ENCODE measurements at regions not wholly inside any gene's neighbourhood (a gene's known extent, or its start where the extent isn't known, plus 50 kb on each side); places are given as distances from the start of the nearest gene placed in this dataset.

- H3K36me3 Mint-ChIP-seq (ENCODE audit: low read depth), result no peaks in the 10 kb centered on the region
- H3K9me3 Mint-ChIP-seq, result no peaks in the 10 kb centered on the region
- intact Hi-C loops (cut with micrococcal nuclease), result no loop called here
- H3K4me3 Mint-ChIP-seq, result no peak overlapping the region
- H3K4me1 Mint-ChIP-seq (ENCODE audit: low read depth), result no peaks in the 10 kb centered on the region
- H3K27me3 Mint-ChIP-seq (ENCODE audit: insufficient read depth), result no peaks in the 10 kb centered on the region
- no peak for DNase-seq (ENCODE audit: low spot score)
- no peak overlapping the region for H3K27ac Mint-ChIP-seq
Measured at GRCh38 chr5:5650949-5651348, 228.5 kb downstream of the ICE1 start.

GRCh38 chr5:5650242-5650641, 227.8 kb downstream of the ICE1 start:
- Mint-ChIP-seq H3K9me3 (no peaks in the 10 kb centered on the region), H3K36me3 (ENCODE audit: low read depth) (no peaks in the 10 kb centered on the region), H3K4me3 (no peak overlapping the region), H3K4me1 (ENCODE audit: low read depth) (no peaks in the 10 kb centered on the region), H3K27me3 (ENCODE audit: insufficient read depth) (no peaks in the 10 kb centered on the region), H3K27ac (no peak overlapping the region)
- intact Hi-C loops (cut with micrococcal nuclease), result no loop called here
- DNase-seq (ENCODE audit: low spot score), result no peak

DNA sequence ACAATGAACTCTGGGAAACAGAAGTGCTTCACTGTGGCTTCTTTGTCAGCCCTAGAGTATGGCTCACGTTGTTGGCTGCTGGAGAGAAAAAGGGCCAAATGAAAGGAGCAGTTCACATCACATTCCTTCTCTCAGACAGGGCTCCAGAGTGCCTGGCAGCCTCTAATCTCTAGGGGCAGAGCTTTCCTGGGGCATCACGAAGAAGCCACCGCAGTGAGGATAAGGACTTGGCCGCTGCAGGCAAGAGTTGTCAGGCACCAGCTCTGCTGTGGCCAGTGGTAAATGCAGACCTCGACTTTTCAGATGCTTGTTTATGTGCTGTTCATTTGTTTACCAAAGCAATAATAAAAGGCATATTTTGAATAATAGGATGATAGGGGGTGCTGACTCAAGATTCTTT, 227.2 kb downstream of the ICE1 start:
- Mint-ChIP-seq H3K4me3 (no peak overlapping the region), H3K27me3 (ENCODE audit: insufficient read depth) (no peaks in the 10 kb centered on the region), H3K4me1 (ENCODE audit: low read depth) (no peaks in the 10 kb centered on the region), H3K9me3 (no peaks in the 10 kb centered on the region), H3K27ac (no peak overlapping the region), H3K36me3 (ENCODE audit: low read depth) (no peaks in the 10 kb centered on the region)
- intact Hi-C loops (cut with micrococcal nuclease), result no loop called here
- no peak for DNase-seq (ENCODE audit: low spot score)

DNA sequence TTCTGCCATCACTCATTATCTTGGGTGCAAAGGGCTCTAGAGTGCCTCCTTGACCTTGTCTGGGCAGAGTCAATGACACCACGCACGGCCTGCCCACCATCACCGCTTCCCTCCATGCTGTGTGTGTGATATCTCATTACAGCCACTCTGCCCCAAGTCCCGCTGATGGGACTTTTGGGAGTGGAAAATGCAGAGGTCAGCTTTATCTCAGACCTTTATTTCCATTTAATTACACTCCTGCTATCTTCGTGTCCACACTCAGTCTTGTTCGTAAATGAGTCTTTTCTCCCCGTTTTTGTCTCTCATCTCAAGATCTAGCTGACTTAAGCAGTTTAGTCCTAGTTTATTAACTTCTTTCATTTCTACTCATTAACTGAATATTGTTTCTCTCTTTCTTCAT, 226.2 kb downstream of the ICE1 start:
- Mint-ChIP-seq H3K27ac (no peak overlapping the region), H3K27me3 (ENCODE audit: insufficient read depth) (no peaks in the 10 kb centered on the region), H3K4me1 (ENCODE audit: low read depth) (no peaks in the 10 kb centered on the region), H3K9me3 (no peaks in the 10 kb centered on the region), H3K4me3 (no peak overlapping the region), H3K36me3 (ENCODE audit: low read depth) (no peaks in the 10 kb centered on the region)
- intact Hi-C loops (cut with micrococcal nuclease), result no loop called here
- DNase-seq (ENCODE audit: low spot score), result no peak

- H3K4me1 Mint-ChIP-seq (ENCODE audit: low read depth), result no peaks in the 10 kb centered on the region
- no peak overlapping the region for H3K4me3 Mint-ChIP-seq
- no peak for DNase-seq (ENCODE audit: low spot score)
- peaks cover 5% of the 10 kb centered on the region for H3K27me3 Mint-ChIP-seq (ENCODE audit: insufficient read depth)
- no peaks in the 10 kb centered on the region for H3K9me3 Mint-ChIP-seq
- H3K36me3 Mint-ChIP-seq (ENCODE audit: low read depth), result no peaks in the 10 kb centered on the region
- no peak overlapping the region for H3K27ac Mint-ChIP-seq
- intact Hi-C loops (cut with micrococcal nuclease), result no loop called here
Measured at GRCh38 chr5:5645891-5646290, 223.4 kb downstream of the ICE1 start.

- intact Hi-C loops (cut with micrococcal nuclease), result no loop called here
- Mint-ChIP-seq H3K36me3 (ENCODE audit: low read depth) (no peaks in the 10 kb centered on the region), H3K4me3 (no peak overlapping the region), H3K9me3 (no peaks in the 10 kb centered on the region), H3K27ac (no peak overlapping the region), H3K27me3 (ENCODE audit: insufficient read depth) (peaks cover 7% of the 10 kb centered on the region), H3K4me1 (ENCODE audit: low read depth) (no peaks in the 10 kb centered on the region)
- no peak for DNase-seq (ENCODE audit: low spot score)
Measured at GRCh38 chr5:5645198-5645597, 222.7 kb downstream of the ICE1 start.

- intact Hi-C loops (cut with micrococcal nuclease), result no loop called here
- Mint-ChIP-seq H3K4me3 (no peak overlapping the region), H3K27me3 (ENCODE audit: insufficient read depth) (peaks cover 7% of the 10 kb centered on the region), H3K27ac (no peak overlapping the region), H3K4me1 (ENCODE audit: low read depth) (no peaks in the 10 kb centered on the region), H3K9me3 (no peaks in the 10 kb centered on the region), H3K36me3 (ENCODE audit: low read depth) (no peaks in the 10 kb centered on the region)
- DNase-seq (ENCODE audit: low spot score), result no peak
Measured at GRCh38 chr5:5644249-5644648, 221.8 kb downstream of the ICE1 start.

DNA sequence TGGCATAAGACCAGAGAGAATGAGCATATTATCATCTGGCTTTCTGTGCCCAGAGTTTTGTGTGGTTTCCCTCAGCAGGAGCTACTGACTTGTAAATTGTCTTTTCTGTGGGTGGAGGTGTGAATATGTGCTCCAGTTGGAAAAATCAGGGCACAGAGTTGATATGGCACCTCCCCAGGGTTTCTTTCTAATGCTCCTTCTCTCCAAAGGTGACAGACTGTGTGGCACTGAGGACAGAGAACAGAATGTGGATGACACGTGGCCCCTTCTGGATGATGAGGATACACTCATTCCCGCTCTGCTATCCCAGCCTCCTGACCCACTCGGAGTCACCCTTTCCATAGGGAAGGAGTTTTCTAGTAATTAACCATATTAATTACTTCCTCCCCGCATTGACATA, 221.0 kb downstream of the ICE1 start:
- no peaks in the 10 kb centered on the region for H3K9me3 Mint-ChIP-seq
- no peaks in the 10 kb centered on the region for H3K36me3 Mint-ChIP-seq (ENCODE audit: low read depth)
- H3K27me3 Mint-ChIP-seq (ENCODE audit: insufficient read depth), result peaks cover 7% of the 10 kb centered on the region
- DNase-seq (ENCODE audit: low spot score), result no peak
- no peak overlapping the region for H3K27ac Mint-ChIP-seq
- intact Hi-C loops (cut with micrococcal nuclease), result loop anchor here (2.0 kb wide), 1 partner anchor 151 kb away; no protein-coding TSS in a partner anchor
- H3K4me1 Mint-ChIP-seq (ENCODE audit: low read depth), result no peaks in the 10 kb centered on the region
- H3K4me3 Mint-ChIP-seq, result no peak overlapping the region

DNA sequence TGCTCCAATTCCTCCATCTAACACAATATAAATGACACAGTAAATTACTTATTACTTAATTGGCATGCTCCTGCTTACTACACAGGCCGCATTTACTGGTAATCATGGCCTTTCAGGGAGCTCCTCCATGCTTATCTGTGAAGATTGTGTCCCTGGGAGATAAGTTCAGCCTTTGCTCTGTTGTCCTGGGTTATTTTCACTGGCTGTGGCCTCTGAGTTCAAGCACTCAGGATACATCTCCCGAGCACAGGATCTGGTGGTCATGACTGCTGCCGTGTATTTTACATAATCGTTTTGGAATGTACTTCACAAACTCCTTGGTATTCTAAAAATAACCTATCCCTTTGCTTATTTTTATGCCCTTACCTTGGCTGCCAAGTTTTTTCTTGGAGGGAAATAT, 215.7 kb downstream of the ICE1 start:
- intact Hi-C loops (cut with micrococcal nuclease), result no loop called here
- Mint-ChIP-seq H3K27me3 (ENCODE audit: insufficient read depth) (peaks cover 10% of the 10 kb centered on the region), H3K4me1 (ENCODE audit: low read depth) (no peaks in the 10 kb centered on the region)

DNA sequence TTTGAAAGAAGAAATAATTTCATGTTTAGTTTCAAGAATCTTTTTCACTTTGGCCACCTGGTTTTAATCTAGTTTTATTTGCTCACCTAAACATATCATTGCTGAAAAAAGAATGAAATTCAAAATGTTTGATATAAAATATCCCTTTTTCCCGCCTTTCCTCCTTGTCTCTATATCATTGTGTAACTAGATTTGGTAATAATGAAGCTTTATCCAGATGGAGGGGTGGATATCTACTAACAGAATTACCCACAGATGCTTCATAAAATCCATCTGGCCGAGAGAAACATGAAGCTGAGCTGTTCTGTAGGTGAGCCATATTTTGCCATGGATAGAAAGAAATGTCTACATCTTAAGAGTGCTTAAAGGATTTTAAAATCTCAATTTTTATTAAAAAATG, 214.7 kb downstream of the ICE1 start:
- Mint-ChIP-seq H3K36me3 (ENCODE audit: low read depth) (no peaks in the 10 kb centered on the region), H3K4me3 (no peak overlapping the region), H3K27me3 (ENCODE audit: insufficient read depth) (peaks cover 4% of the 10 kb centered on the region), H3K9me3 (no peaks in the 10 kb centered on the region), H3K4me1 (ENCODE audit: low read depth) (no peaks in the 10 kb centered on the region), H3K27ac (no peak overlapping the region)
- intact Hi-C loops (cut with micrococcal nuclease), result no loop called here
- no peak for DNase-seq (ENCODE audit: low spot score)

More for the DNA sequence above, 215.7 kb downstream of the ICE1 start:
- Mint-ChIP-seq H3K9me3 (no peaks in the 10 kb centered on the region), H3K36me3 (ENCODE audit: low read depth) (no peaks in the 10 kb centered on the region), H3K27ac (no peak overlapping the region), H3K4me3 (no peak overlapping the region)
- DNase-seq (ENCODE audit: low spot score), result no peak

DNA sequence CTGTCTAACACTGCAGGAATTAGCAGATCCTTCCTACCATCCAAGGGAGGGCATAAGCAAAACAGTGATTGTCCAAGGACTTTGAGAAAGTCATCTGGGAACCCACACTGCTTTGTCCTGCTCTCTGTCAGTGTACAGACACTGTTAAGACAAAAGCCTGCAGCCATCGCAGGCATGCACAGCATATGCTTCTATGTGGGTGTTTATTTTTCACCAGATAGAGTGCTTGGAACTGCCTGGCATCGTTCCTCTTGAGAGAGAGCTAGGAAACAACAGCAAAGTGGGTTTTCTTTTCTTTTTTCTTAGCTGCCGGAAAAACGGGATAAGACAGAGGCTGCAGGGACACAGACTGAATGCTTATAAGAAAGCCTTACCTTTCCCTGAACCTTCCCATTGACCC, 212.3 kb downstream of the ICE1 start:
- H3K27ac Mint-ChIP-seq, result no peak overlapping the region
- H3K36me3 Mint-ChIP-seq (ENCODE audit: low read depth), result no peaks in the 10 kb centered on the region
- no peaks in the 10 kb centered on the region for H3K4me1 Mint-ChIP-seq (ENCODE audit: low read depth)
- intact Hi-C loops (cut with micrococcal nuclease), result no loop called here
- peaks cover 2% of the 10 kb centered on the region for H3K27me3 Mint-ChIP-seq (ENCODE audit: insufficient read depth)
- no peaks in the 10 kb centered on the region for H3K9me3 Mint-ChIP-seq
- DNase-seq (ENCODE audit: low spot score), result no peak
- H3K4me3 Mint-ChIP-seq, result no peak overlapping the region

GRCh38 chr5:5633579-5633978, 211.1 kb downstream of the ICE1 start:
- Mint-ChIP-seq H3K27ac (no peak overlapping the region), H3K36me3 (ENCODE audit: low read depth) (no peaks in the 10 kb centered on the region), H3K4me1 (ENCODE audit: low read depth) (no peaks in the 10 kb centered on the region), H3K27me3 (ENCODE audit: insufficient read depth) (peaks cover 2% of the 10 kb centered on the region), H3K4me3 (no peak overlapping the region), H3K9me3 (no peaks in the 10 kb centered on the region)
- intact Hi-C loops (cut with micrococcal nuclease), result no loop called here
- DNase-seq (ENCODE audit: low spot score), result no peak

DNA sequence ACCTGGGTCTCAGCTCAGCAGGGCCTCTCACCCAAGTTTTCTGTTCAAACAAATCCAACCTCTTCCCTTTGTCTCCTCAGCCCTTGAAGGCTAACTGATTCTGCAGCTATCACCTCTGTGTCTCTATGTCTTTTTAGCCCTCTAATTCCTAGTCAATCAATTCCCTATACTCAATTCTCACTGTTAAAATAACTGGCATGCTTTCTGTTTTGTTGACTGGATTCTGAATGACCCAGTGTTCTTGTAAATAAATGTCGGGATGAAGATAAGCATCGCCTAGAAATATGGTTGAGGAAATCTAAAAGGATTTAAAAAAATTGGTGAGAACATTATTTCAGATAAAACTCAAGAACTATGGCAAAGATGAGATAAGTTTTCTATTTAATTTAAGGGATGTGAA, 210.2 kb downstream of the ICE1 start:
- H3K4me1 Mint-ChIP-seq (ENCODE audit: low read depth), result no peaks in the 10 kb centered on the region
- H3K27ac Mint-ChIP-seq, result no peak overlapping the region
- H3K4me3 Mint-ChIP-seq, result no peak overlapping the region
- no peaks in the 10 kb centered on the region for H3K9me3 Mint-ChIP-seq
- H3K27me3 Mint-ChIP-seq (ENCODE audit: insufficient read depth), result no peaks in the 10 kb centered on the region
- H3K36me3 Mint-ChIP-seq (ENCODE audit: low read depth), result no peaks in the 10 kb centered on the region
- intact Hi-C loops (cut with micrococcal nuclease), result no loop called here
- no peak for DNase-seq (ENCODE audit: low spot score)

DNA sequence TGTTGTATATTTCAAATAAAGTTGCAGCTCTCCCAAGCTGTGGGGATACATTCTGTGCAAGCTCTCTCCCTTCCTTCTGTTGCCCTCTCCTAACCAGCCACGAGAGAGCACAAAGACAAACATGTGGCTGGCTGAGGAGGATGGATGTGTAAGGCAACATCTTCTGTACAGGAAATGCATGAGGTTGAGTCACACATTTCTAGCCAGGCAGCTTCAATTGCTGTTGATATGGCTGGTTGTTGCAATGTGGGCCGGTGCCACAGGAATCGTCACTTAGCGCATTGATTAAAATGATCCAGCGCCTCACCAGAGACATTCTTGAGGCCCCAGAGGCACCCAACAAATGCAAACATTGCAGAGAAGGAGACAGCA, 207.1 kb downstream of the ICE1 start:
- H3K9me3 Mint-ChIP-seq, result peaks cover 2% of the 10 kb centered on the region
- H3K4me3 Mint-ChIP-seq, result no peak overlapping the region
- intact Hi-C loops (cut with micrococcal nuclease), result no loop called here
- DNase-seq (ENCODE audit: low spot score), result no peak
- no peaks in the 10 kb centered on the region for H3K27me3 Mint-ChIP-seq (ENCODE audit: insufficient read depth)
- H3K4me1 Mint-ChIP-seq (ENCODE audit: low read depth), result no peaks in the 10 kb centered on the region
- H3K27ac Mint-ChIP-seq, result no peak overlapping the region
- H3K36me3 Mint-ChIP-seq (ENCODE audit: low read depth), result no peaks in the 10 kb centered on the region

All from activated T-helper 1 cell treated with anti-CD3 and anti-CD28 coated beads, Interleukin-12 subunit alpha, Interleukin-12 subunit beta, Interleukin-2, Interleukin-4 antibody, amounts not matched to agents 30 ng/mL and 10 ng/mL and 1 ng/mL, durations not matched to agents 14 hours and 24 hours and 36 hours (primary cell).